ENCODE measurements at regions not wholly inside any gene's neighbourhood (a gene's known extent, or its start where the extent isn't known, plus 50 kb on each side); places are given as distances from the start of the nearest gene placed in this dataset.

GRCh38 chr10:23742368-23742767, 303.5 kb downstream of the OTUD1 start:
- Histone ChIP-seq H3K4me1 (no peaks in the 10 kb centered on the region), H3K27ac (no peak overlapping the region), H3K9me3 (no peaks in the 10 kb centered on the region), H3K4me3 (no peak overlapping the region), H3K27me3 (no peaks in the 10 kb centered on the region), H3K36me3 (no peaks in the 10 kb centered on the region)
- intact Hi-C loops (cut with DNase I), result no loop called here
- no peak for DNase-seq
- TF ChIP-seq, protein P1, sequence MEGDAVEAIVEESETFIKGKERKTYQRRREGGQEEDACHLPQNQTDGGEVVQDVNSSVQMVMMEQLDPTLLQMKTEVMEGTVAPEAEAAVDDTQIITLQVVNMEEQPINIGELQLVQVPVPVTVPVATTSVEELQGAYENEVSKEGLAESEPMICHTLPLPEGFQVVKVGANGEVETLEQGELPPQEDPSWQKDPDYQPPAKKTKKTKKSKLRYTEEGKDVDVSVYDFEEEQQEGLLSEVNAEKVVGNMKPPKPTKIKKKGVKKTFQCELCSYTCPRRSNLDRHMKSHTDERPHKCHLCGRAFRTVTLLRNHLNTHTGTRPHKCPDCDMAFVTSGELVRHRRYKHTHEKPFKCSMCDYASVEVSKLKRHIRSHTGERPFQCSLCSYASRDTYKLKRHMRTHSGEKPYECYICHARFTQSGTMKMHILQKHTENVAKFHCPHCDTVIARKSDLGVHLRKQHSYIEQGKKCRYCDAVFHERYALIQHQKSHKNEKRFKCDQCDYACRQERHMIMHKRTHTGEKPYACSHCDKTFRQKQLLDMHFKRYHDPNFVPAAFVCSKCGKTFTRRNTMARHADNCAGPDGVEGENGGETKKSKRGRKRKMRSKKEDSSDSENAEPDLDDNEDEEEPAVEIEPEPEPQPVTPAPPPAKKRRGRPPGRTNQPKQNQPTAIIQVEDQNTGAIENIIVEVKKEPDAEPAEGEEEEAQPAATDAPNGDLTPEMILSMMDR (IDR thresholded peaks at IDR 0.05), result no peak
- TF ChIP-seq POLR2A (IDR thresholded peaks at IDR 0.05) (no peak), EP300 (IDR thresholded peaks at IDR 0.05) (no peak), POLR2AphosphoS5 (IDR thresholded peaks at IDR 0.05) (no peak)
- WGBS, 2 donors, result 81 to 90% methylated on average over 2 of the region's 2 CpGs

DNA sequence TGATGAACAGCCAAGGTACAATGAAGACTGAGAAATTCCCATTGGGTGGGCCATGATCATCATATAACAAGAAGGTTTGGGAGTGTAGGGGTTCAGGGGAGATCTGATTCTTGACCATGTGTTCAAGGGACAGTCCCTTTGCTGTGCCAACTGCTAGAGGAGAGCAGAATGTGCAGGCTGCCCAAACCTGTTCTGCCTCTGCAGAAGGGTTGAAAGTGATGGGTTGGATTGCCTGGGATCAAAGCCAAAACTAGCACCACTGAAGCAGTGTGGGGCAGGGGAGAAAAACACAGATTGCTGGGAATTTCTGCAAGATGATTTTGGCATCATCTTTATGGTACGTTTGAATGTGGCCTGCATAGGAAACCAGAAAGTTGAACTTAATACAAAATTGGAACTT, 303.9 kb downstream of the OTUD1 start:
- H3K36me3 ChIP-seq, result no peaks in the 10 kb centered on the region
- intact Hi-C loops (cut with DNase I), result no loop called here
- H3K9me3 ChIP-seq, result no peaks in the 10 kb centered on the region
- H3K4me3 ChIP-seq, result no peak overlapping the region
- no peaks in the 10 kb centered on the region for H3K27me3 ChIP-seq
- H3K4me1 ChIP-seq, result no peaks in the 10 kb centered on the region
- TF ChIP-seq POLR2A (IDR thresholded peaks at IDR 0.05) (no peak), POLR2AphosphoS5 (IDR thresholded peaks at IDR 0.05) (no peak), EP300 (IDR thresholded peaks at IDR 0.05) (no peak)
- TF ChIP-seq, protein P1 (IDR thresholded peaks at IDR 0.05), result no peak
- WGBS, 2 donors, result 57 to 75% methylated on average over 1 of the region's 1 CpG
- H3K27ac ChIP-seq, result no peak overlapping the region
- no peak for DNase-seq

GRCh38 chr10:23754179-23754578, 315.3 kb downstream of the OTUD1 start:
- no peak for TF ChIP-seq POLR2AphosphoS5 (IDR thresholded peaks at IDR 0.05)
- TF ChIP-seq POLR2A (IDR thresholded peaks at IDR 0.05), result no peak
- no peak for TF ChIP-seq EP300 (IDR thresholded peaks at IDR 0.05)
- TF ChIP-seq, protein P1 (IDR thresholded peaks at IDR 0.05), result no peak
- no peak overlapping the region for H3K4me3 ChIP-seq
- H3K9me3 ChIP-seq, result no peaks in the 10 kb centered on the region
- no peak for DNase-seq
- WGBS, 2 donors, result 35 to 67% methylated on average over 2 of the region's 2 CpGs
- intact Hi-C loops (cut with DNase I), result no loop called here
- H3K36me3 ChIP-seq, result no peaks in the 10 kb centered on the region
- H3K4me1 ChIP-seq, result no peaks in the 10 kb centered on the region
- no peaks in the 10 kb centered on the region for H3K27me3 ChIP-seq
- no peak overlapping the region for H3K27ac ChIP-seq

- TF ChIP-seq POLR2A (IDR thresholded peaks at IDR 0.05), result no peak
- TF ChIP-seq EP300 (IDR thresholded peaks at IDR 0.05), result no peak
- no peak for TF ChIP-seq POLR2AphosphoS5 (IDR thresholded peaks at IDR 0.05)
- TF ChIP-seq, protein P1 (IDR thresholded peaks at IDR 0.05), result no peak
- no peak for DNase-seq
- H3K4me3 ChIP-seq, result no peak overlapping the region
- no peaks in the 10 kb centered on the region for H3K36me3 ChIP-seq
- H3K27me3 ChIP-seq, result no peaks in the 10 kb centered on the region
- intact Hi-C loops (cut with DNase I), result no loop called here
- no peak overlapping the region for H3K27ac ChIP-seq
- no peaks in the 10 kb centered on the region for H3K4me1 ChIP-seq
- H3K9me3 ChIP-seq, result no peaks in the 10 kb centered on the region
- WGBS, 2 donors, result 71 to 73% methylated on average over 5 of the region's 5 CpGs
Measured at GRCh38 chr10:23754941-23755340, 316.1 kb downstream of the OTUD1 start.

DNA sequence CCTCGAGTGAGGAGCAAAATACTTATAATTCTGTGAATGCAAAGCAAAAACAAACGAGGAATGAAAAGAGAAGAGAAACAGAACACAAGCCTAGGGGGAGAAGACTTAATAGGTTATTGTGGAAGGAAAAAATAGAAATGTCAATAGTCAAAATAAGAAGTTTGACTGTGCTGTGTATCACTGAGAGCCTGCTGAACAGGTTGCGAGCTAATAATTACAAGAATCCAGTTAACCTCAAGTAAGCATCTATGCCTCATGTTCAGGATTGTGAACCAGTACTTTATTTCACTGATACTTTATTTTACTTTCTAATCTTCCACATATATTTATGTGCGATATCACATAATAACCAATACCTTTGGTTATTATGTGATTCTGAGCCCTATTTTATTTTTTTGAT, 316.7 kb downstream of the OTUD1 start:
- no peak for TF ChIP-seq POLR2A (IDR thresholded peaks at IDR 0.05)
- TF ChIP-seq, protein P1 (IDR thresholded peaks at IDR 0.05), result no peak
- TF ChIP-seq EP300 (IDR thresholded peaks at IDR 0.05), result no peak
- no peak for TF ChIP-seq POLR2AphosphoS5 (IDR thresholded peaks at IDR 0.05)
- intact Hi-C loops (cut with DNase I), result no loop called here
- WGBS, 2 donors, result 31 to 62% methylated on average over 4 of the region's 4 CpGs

More for the DNA sequence above, 316.7 kb downstream of the OTUD1 start:
- no peaks in the 10 kb centered on the region for H3K27me3 ChIP-seq
- DNase-seq, result no peak
- no peaks in the 10 kb centered on the region for H3K9me3 ChIP-seq
- no peak overlapping the region for H3K4me3 ChIP-seq
- H3K4me1 ChIP-seq, result no peaks in the 10 kb centered on the region
- H3K36me3 ChIP-seq, result no peaks in the 10 kb centered on the region
- H3K27ac ChIP-seq, result no peak overlapping the region

Data from sigmoid colon (tissue), 6 donors.